ENCODE measurements at regions not wholly inside any gene's neighbourhood (a gene's known extent, or its start where the extent isn't known, plus 50 kb on each side); places are given as distances from the start of the nearest gene placed in this dataset.
"Not testable (repeated sequence)": the region's sequence is repeated elsewhere in the genome, so short reads cannot be mapped to it uniquely, and the experiment has no call there.

GRCh38 chr1:233471851-233472250, 142.1 kb upstream of the KCNK1 start:
- TF ChIP-seq CTCF (IDR thresholded peaks at IDR 0.05; ENCODE audit: low read length); EZH2 (IDR thresholded peaks at IDR 0.05; ENCODE audit: borderline replicate concordance, low read length): not testable (repeated sequence)
